Activated CD8-positive, alpha-beta T cell treated with anti-CD3 and anti-CD28 coated beads for 36 hours (primary cell): ENCODE measurements at regions not wholly inside any gene's neighbourhood (a gene's known extent, or its start where the extent isn't known, plus 50 kb on each side); places are given as distances from the start of the nearest gene placed in this dataset.

Experiments used
- ATAC-seq: fragments of 200-7000 bp; cut with Tn5 transposase; one replicate; pipeline ENCODE4 v1.10.0; 2021; ENCODE audit warnings: mild to moderate bottlenecking, moderate library complexity
- CTCF ChIA-PET: fragments of 350-600 bp; sonication (Branson Sonifier 250); formaldehyde crosslinking; loops from one replicate; lab custom pipeline; 2021; ENCODE audit warnings: antibody characterized with exemption; lab: Charles Lee
- POLR2A ChIA-PET: fragments of 350-600 bp; sonication (Branson Sonifier 250); formaldehyde crosslinking; loops from one replicate; lab custom pipeline; 2021; ENCODE audit warnings: antibody characterized with exemption; lab: Charles Lee
- DNase-seq: peaks from one replicate; pipeline ENCODE4 v3.0.0-alpha.2; 2020
- H3K27ac Mint-ChIP-seq: one replicate; pipeline ENCODE4 v1.8.0; 2021; ENCODE audit warnings: mild to moderate bottlenecking, mixed read lengths
- H3K27me3 Mint-ChIP-seq: one replicate; pipeline ENCODE4 v1.8.0; 2021; ENCODE audit warnings: mixed read lengths
- H3K36me3 Mint-ChIP-seq: one replicate; pipeline ENCODE4 v1.8.0; 2021; ENCODE audit warnings: low read depth, mixed read lengths
- H3K4me1 Mint-ChIP-seq: one replicate; pipeline ENCODE4 v1.8.0; 2021; ENCODE audit warnings: low read depth, mixed read lengths
- H3K4me3 Mint-ChIP-seq: one replicate; pipeline ENCODE4 v1.8.0; 2021; ENCODE audit warnings: mild to moderate bottlenecking, moderate library complexity, mixed read lengths
- H3K9me3 Mint-ChIP-seq: one replicate; pipeline ENCODE4 v1.8.0; 2021; ENCODE audit warnings: mixed read lengths
- CTCF ChIP-seq: fragments of 200-600 bp; IDR thresholded peaks from one replicate; pipeline ENCODE4 v1.8.0; 2022; ENCODE audit warnings: antibody characterized with exemption, mild to moderate bottlenecking
- intact Hi-C: fragments of 100-400 bp; cut with micrococcal nuclease; formaldehyde crosslinking; loops from one replicate; pipeline ENCODE4 v1.10.0; 2022

GRCh38 chr5:106202035-106202434, 1468.7 kb downstream of the EFNA5 start:
- Mint-ChIP-seq H3K27me3 (no peaks in the 10 kb centered on the region), H3K36me3 (no peaks in the 10 kb centered on the region), H3K4me3 (no peak overlapping the region), H3K9me3 (peaks cover 10% of the 10 kb centered on the region), H3K27ac (no peak overlapping the region), H3K4me1 (no peaks in the 10 kb centered on the region)
- ChIA-PET CTCF (no interaction called here), POLR2A (no interaction called here)
- ATAC-seq (no peak), DNase-seq (no peak)
- intact Hi-C loops: no loop called here
- TF ChIP-seq CTCF: no peak

GRCh38 chr5:106200971-106201370, 1469.8 kb downstream of the EFNA5 start:
- H3K27ac Mint-ChIP-seq: no peak overlapping the region
- CTCF ChIA-PET: no interaction called here
- no peak for TF ChIP-seq CTCF
- peaks cover 10% of the 10 kb centered on the region for H3K9me3 Mint-ChIP-seq
- no peaks in the 10 kb centered on the region for H3K4me1 Mint-ChIP-seq
- ATAC-seq (no peak), DNase-seq (no peak)
- no peaks in the 10 kb centered on the region for H3K36me3 Mint-ChIP-seq
- intact Hi-C loops: no loop called here
- H3K27me3 Mint-ChIP-seq: no peaks in the 10 kb centered on the region
- no peak overlapping the region for H3K4me3 Mint-ChIP-seq
- POLR2A ChIA-PET: no interaction called here

GRCh38 chr5:106195679-106196474, 1474.9 kb downstream of the EFNA5 start:
- no peak for TF ChIP-seq CTCF
- Mint-ChIP-seq H3K27ac (no peak overlapping the region), H3K36me3 (no peaks in the 10 kb centered on the region), H3K4me1 (no peaks in the 10 kb centered on the region), H3K9me3 (no peaks in the 10 kb centered on the region), H3K4me3 (no peak overlapping the region), H3K27me3 (no peaks in the 10 kb centered on the region)
- ChIA-PET CTCF (no interaction called here), POLR2A (no interaction called here)
- intact Hi-C loops: no loop called here
- ATAC-seq (no peak), DNase-seq (no peak)

GRCh38 chr5:106189121-106189809, 1481.5 kb downstream of the EFNA5 start:
- intact Hi-C loops: no loop called here
- H3K27me3 Mint-ChIP-seq: no peaks in the 10 kb centered on the region

More at GRCh38 chr5:106189121-106189809, 1481.5 kb downstream of the EFNA5 start:
- H3K4me1 Mint-ChIP-seq: no peaks in the 10 kb centered on the region
- TF ChIP-seq CTCF: no peak
- ChIA-PET CTCF (no interaction called here), POLR2A (no interaction called here)
- DNase-seq (no peak), ATAC-seq (no peak)
- H3K36me3 Mint-ChIP-seq: no peaks in the 10 kb centered on the region
- peaks cover 5% of the 10 kb centered on the region for H3K9me3 Mint-ChIP-seq
- H3K4me3 Mint-ChIP-seq: no peak overlapping the region
- no peak overlapping the region for H3K27ac Mint-ChIP-seq
